ENCODE measurements at regions not wholly inside any gene's neighbourhood (a gene's known extent, or its start where the extent isn't known, plus 50 kb on each side); places are given as distances from the start of the nearest gene placed in this dataset.

- no peaks in the 10 kb centered on the region for H3K9me3 ChIP-seq
- H3K4me1 ChIP-seq: no peaks in the 10 kb centered on the region
- 84% methylated on average over 28 of the region's 28 CpGs; no CpG with 5 or more reads in 1 of the 2 donors for WGBS, 2 donors (ENCODE audit: low coverage in 1 of 2)
- no peak overlapping the region for H3K4me3 ChIP-seq
- no peak overlapping the region for H3K27ac ChIP-seq
- peaks cover 1% of the 10 kb centered on the region for H3K27me3 ChIP-seq
- no peaks in the 10 kb centered on the region for H3K36me3 ChIP-seq
- intact Hi-C loops (cut with DNase I; ENCODE audit: low total_unique reads) (no loop called here), in situ Hi-C loops (cut with MboI; ENCODE audit: low pct_ligation_motif_present in 1 of 4, low pct_unique_long_range_greater_than_20kb in 1 of 4, low sequenced_read_pairs in 3 of 4) (no loop called here)
- DNase-seq: no peak
- TF ChIP-seq POLR2A (IDR thresholded peaks at IDR 0.05) (no peak), POLR2AphosphoS5 (IDR thresholded peaks at IDR 0.05) (no peak), EP300 (IDR thresholded peaks at IDR 0.05; ENCODE audit: low read depth) (no peak), CTCF (IDR thresholded peaks at IDR 0.05) (no peak)
These were observed 191.0 kb downstream of the GLI2 start for GRCh38 chr2:120926463-120927264.

- in situ Hi-C loops (cut with MboI; ENCODE audit: low pct_ligation_motif_present in 1 of 4, low pct_unique_long_range_greater_than_20kb in 1 of 4, low sequenced_read_pairs in 3 of 4) (no loop called here), intact Hi-C loops (cut with DNase I; ENCODE audit: low total_unique reads) (no loop called here)
- Histone ChIP-seq H3K4me3 (no peak overlapping the region), H3K27me3 (peaks cover 4% of the 10 kb centered on the region), H3K9me3 (no peaks in the 10 kb centered on the region), H3K4me1 (no peaks in the 10 kb centered on the region), H3K36me3 (no peaks in the 10 kb centered on the region), H3K27ac (no peak overlapping the region)
- no peak for TF ChIP-seq POLR2AphosphoS5 (IDR thresholded peaks at IDR 0.05)
- TF ChIP-seq POLR2A (IDR thresholded peaks at IDR 0.05): no peak
- no peak for TF ChIP-seq EP300 (IDR thresholded peaks at IDR 0.05; ENCODE audit: low read depth)
- TF ChIP-seq CTCF (IDR thresholded peaks at IDR 0.05): no peak
- WGBS, 2 donors (ENCODE audit: low coverage in 1 of 2): 90% methylated on average over 11 of the region's 11 CpGs; no CpG with 5 or more reads in 1 of the 2 donors
- DNase-seq: no peak
These were observed 191.6 kb downstream of the GLI2 start for GRCh38 chr2:120927265-120927628.

- H3K27ac ChIP-seq: no peak overlapping the region
- no peak overlapping the region for H3K4me3 ChIP-seq
- intact Hi-C loops (cut with DNase I; ENCODE audit: low total_unique reads): no loop called here
- H3K36me3 ChIP-seq: no peaks in the 10 kb centered on the region
- DNase-seq: no peak
- H3K9me3 ChIP-seq: no peaks in the 10 kb centered on the region
- H3K4me1 ChIP-seq: peaks cover 4 to 16% (median 14%) of the 10 kb centered on the region in 4 donors
- 73% methylated on average over 2 of the region's 2 CpGs; no CpG with 5 or more reads in 1 of the 2 donors for WGBS, 2 donors (ENCODE audit: low coverage in 1 of 2)
- in situ Hi-C loops (cut with MboI; ENCODE audit: low pct_ligation_motif_present in 1 of 4, low pct_unique_long_range_greater_than_20kb in 1 of 4, low sequenced_read_pairs in 3 of 4): no loop called here
- no peak for TF ChIP-seq POLR2A (IDR thresholded peaks at IDR 0.05)
- no peak for TF ChIP-seq EP300 (IDR thresholded peaks at IDR 0.05; ENCODE audit: low read depth)
- TF ChIP-seq CTCF (IDR thresholded peaks at IDR 0.05): no peak
- TF ChIP-seq POLR2AphosphoS5 (IDR thresholded peaks at IDR 0.05): no peak
- H3K27me3 ChIP-seq: peaks cover 4% of the 10 kb centered on the region
These were observed 194.2 kb downstream of the GLI2 start for GRCh38 chr2:120929829-120930228.

- WGBS, 2 donors (ENCODE audit: low coverage in 1 of 2): 83% methylated on average over 10 of the region's 10 CpGs; no CpG with 5 or more reads in 1 of the 2 donors
- no peak overlapping the region for H3K4me3 ChIP-seq
- H3K9me3 ChIP-seq: no peaks in the 10 kb centered on the region
- peaks cover 4% of the 10 kb centered on the region for H3K27me3 ChIP-seq
- no peaks in the 10 kb centered on the region for H3K36me3 ChIP-seq
- H3K27ac ChIP-seq: no peak overlapping the region
- peaks cover 7 to 20% (median 18%) of the 10 kb centered on the region in 4 donors for H3K4me1 ChIP-seq
- intact Hi-C loops (cut with DNase I; ENCODE audit: low total_unique reads): no loop called here
- no peak for TF ChIP-seq POLR2A (IDR thresholded peaks at IDR 0.05)
- no peak for TF ChIP-seq EP300 (IDR thresholded peaks at IDR 0.05; ENCODE audit: low read depth)
- no peak for TF ChIP-seq POLR2AphosphoS5 (IDR thresholded peaks at IDR 0.05)
- no peak for TF ChIP-seq CTCF (IDR thresholded peaks at IDR 0.05)
- in situ Hi-C loops (cut with MboI; ENCODE audit: low pct_ligation_motif_present in 1 of 4, low pct_unique_long_range_greater_than_20kb in 1 of 4, low sequenced_read_pairs in 3 of 4): no loop called here
- no peak for DNase-seq
These were observed 194.6 kb downstream of the GLI2 start for GRCh38 chr2:120930236-120930635.
